Colonic mucosa (tissue), 4 donors: ENCODE measurements at regions not wholly inside any gene's neighbourhood (a gene's known extent, or its start where the extent isn't known, plus 50 kb on each side); places are given as distances from the start of the nearest gene placed in this dataset.

Experiments
- DNase-seq: peaks from one replicate; pipeline ENCODE4 v3.0.0-alpha.2; 2020
- H3K27ac ChIP-seq: fragments of 200-600 bp; one replicate; pipeline ENCODE4 v1.8.0; 2021
- H3K27me3 ChIP-seq: fragments of 200-600 bp; one replicate; pipeline ENCODE4 v1.8.0; 2021
- H3K36me3 ChIP-seq: fragments of 200-600 bp; one replicate; pipeline ENCODE4 v1.8.0; 2021
- H3K4me1 ChIP-seq: fragments of 200-600 bp; one replicate; pipeline ENCODE4 v1.8.0; 2021; ENCODE audit warnings: mild to moderate bottlenecking
- H3K4me3 ChIP-seq: fragments of 200-600 bp; one replicate; pipeline ENCODE4 v1.8.0; 2021
- H3K9ac ChIP-seq, 2 donors: one replicate each; pipeline ENCODE4 v1.7.0; 2013; ENCODE audit warnings: control low read depth in 2 of 2, low read depth in 2 of 2, low read length in 2 of 2
- H3K9me3 ChIP-seq: fragments of 200-600 bp; one replicate; pipeline ENCODE4 v1.8.0; 2021
- CTCF ChIP-seq: fragments of 200-600 bp; IDR thresholded peaks from one replicate; pipeline ENCODE4 v1.8.0; 2022; ENCODE audit warnings: antibody characterized with exemption, mild to moderate bottlenecking
- intact Hi-C: fragments of 100-400 bp; cut with DNase I; formaldehyde crosslinking; loops from one replicate; pipeline ENCODE4 v1.14.1; 2022
- donor health status: healthy.
- donor health status: DM: no; HTN: no; CAD: no.
- donor health status: DM: no; HTN: no; CAD: no.

DNA sequence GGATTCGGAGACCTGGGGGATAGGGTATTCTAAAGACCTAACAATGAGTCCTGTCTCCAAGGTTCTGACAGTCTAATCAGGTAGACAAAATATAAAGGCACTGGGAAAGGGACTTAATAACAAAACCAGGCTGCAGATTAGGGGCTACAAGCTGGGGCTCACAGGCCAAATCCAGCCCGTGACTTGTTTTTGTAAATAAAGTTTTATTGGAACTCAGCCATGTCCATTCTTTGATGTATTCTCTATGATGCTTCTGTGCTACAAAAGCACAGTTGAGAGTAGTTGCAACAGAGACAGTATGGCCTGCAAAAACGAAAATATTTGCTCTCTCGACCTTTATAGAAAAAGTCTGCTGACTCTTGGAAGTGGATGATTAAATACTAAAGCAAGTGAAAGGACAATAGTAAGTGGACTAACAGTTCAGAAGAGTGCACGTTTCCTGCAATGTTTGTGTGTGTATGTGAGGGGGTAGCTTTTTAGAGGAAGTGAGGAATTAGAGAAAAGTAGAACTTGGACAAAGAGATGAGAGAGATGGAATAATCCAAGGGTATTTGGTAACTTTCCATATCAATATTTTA is 115.4 kb upstream of the ZFHX3 start:
- TF ChIP-seq CTCF: no peak
- H3K9ac ChIP-seq: no peak overlapping the region
- DNase-seq: no peak
- no peaks in the 10 kb centered on the region for H3K36me3 ChIP-seq
- intact Hi-C loops: no loop called here
- H3K4me3 ChIP-seq: no peak overlapping the region
- H3K9me3 ChIP-seq: no peaks in the 10 kb centered on the region
- H3K27ac ChIP-seq: no peak overlapping the region
- H3K4me1 ChIP-seq: no peaks in the 10 kb centered on the region
- H3K27me3 ChIP-seq: no peaks in the 10 kb centered on the region

DNA sequence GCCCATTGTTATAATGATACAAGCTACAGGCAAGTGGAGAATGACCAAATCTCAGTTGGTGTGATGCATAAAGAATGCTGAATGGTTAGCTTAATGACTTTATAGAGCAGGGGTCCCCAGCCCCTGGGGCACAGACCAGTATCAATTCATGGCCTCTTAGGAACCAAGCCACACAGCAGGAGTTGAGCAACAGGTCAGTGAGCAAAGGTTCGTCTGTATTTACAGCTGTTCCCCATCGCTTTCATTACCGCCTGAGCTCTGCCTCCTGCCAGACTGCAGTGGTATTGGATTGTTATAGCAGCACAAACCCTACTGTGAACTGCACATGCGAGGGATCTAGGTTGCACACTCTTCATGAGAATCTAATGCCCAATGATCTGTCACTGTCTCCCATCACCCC is 114.0 kb upstream of the ZFHX3 start:
- no peak for DNase-seq
- no peaks in the 10 kb centered on the region for H3K27me3 ChIP-seq
- intact Hi-C loops: no loop called here
- H3K9ac ChIP-seq: no peak overlapping the region
- no peaks in the 10 kb centered on the region for H3K36me3 ChIP-seq
- no peaks in the 10 kb centered on the region for H3K4me1 ChIP-seq
- no peak overlapping the region for H3K27ac ChIP-seq
- H3K9me3 ChIP-seq: no peaks in the 10 kb centered on the region
- no peak overlapping the region for H3K4me3 ChIP-seq
- TF ChIP-seq CTCF: no peak

- DNase-seq: no peak
Observed at GRCh38 chr16:73159296-73159695, 111.4 kb upstream of the ZFHX3 start.

GRCh38 chr16:73157861-73158260 is 109.9 kb upstream of the ZFHX3 start:
- Histone ChIP-seq H3K9me3 (no peaks in the 10 kb centered on the region), H3K36me3 (no peaks in the 10 kb centered on the region), H3K4me3 (no peak overlapping the region), H3K27ac (no peak overlapping the region), H3K9ac (no peak overlapping the region), H3K27me3 (no peaks in the 10 kb centered on the region), H3K4me1 (no peaks in the 10 kb centered on the region)
- TF ChIP-seq CTCF: no peak
- DNase-seq: no peak
- intact Hi-C loops: no loop called here

More at GRCh38 chr16:73159296-73159695, 111.4 kb upstream of the ZFHX3 start:
- no peak overlapping the region for H3K27ac ChIP-seq
- no peaks in the 10 kb centered on the region for H3K9me3 ChIP-seq
- H3K27me3 ChIP-seq: no peaks in the 10 kb centered on the region
- no peaks in the 10 kb centered on the region for H3K36me3 ChIP-seq
- no peak overlapping the region for H3K9ac ChIP-seq
- no peak overlapping the region for H3K4me3 ChIP-seq
- no peak for TF ChIP-seq CTCF
- intact Hi-C loops: no loop called here
- no peaks in the 10 kb centered on the region for H3K4me1 ChIP-seq

DNA sequence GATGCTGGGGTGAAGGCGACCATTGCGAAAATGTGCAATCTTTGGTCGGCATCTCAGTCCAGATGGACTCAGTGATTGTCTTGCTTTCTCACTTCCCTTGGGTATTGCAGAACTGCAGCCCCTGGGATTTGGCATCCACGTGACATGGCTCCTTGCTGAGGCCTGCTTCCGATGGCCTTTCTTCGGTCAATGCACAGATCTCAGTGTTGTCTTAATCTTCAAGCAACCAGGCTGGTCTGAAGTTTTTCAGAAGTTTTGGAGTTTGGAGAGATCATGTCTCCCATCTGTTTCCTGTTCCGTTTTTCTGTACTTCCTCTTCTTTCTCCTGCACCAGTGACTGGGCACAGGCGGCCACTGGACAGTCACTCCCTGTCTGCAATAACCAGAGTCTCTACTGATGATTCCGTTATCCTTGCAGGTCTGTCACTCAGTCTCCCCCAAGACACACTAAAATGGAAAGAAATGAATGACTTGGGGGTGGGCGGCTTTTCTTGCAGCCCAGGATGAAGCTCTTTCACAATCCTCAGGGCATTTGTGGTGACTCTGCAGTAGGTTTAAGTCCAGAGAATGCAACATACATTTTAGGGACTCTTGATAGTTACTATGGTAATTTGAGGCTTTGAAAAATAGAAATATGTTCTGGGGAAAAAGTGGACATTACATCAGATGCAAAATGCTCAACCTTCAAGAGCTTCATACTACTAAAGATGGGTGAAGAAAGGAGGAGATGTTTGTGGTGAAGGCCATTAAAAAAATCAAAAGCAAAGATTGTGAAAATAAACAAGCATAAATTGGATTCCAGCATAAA is 106.3 kb upstream of the ZFHX3 start:
- no peak overlapping the region for H3K9ac ChIP-seq
- TF ChIP-seq CTCF: no peak
- no peaks in the 10 kb centered on the region for H3K9me3 ChIP-seq
- H3K27me3 ChIP-seq: no peaks in the 10 kb centered on the region
- intact Hi-C loops: no loop called here
- no peaks in the 10 kb centered on the region for H3K4me1 ChIP-seq
- H3K36me3 ChIP-seq: no peaks in the 10 kb centered on the region
- DNase-seq: no peak
- H3K4me3 ChIP-seq: no peak overlapping the region
- no peak overlapping the region for H3K27ac ChIP-seq
